HEK293 (cell line): ENCODE measurements at regions not wholly inside any gene's neighbourhood (a gene's known extent, or its start where the extent isn't known, plus 50 kb on each side); places are given as distances from the start of the nearest gene placed in this dataset.

Experiments
- CTCF ChIA-PET: fragments of 350-600 bp; formaldehyde crosslinking; extraction: SDS; loops from one replicate; lab custom pipeline; 2021; ENCODE audit warnings: antibody characterized with exemption; lab: Yijun Ruan, JAX
- POLR2A ChIA-PET: fragments of 300-600 bp; formaldehyde crosslinking; extraction: SDS; loops from one replicate; lab custom pipeline; 2020; ENCODE audit warnings: antibody characterized with exemption, inconsistent platforms; lab: Yijun Ruan, JAX
- H3K27ac ChIP-seq: fragments of 200-500 bp; sonication (Bioruptor generic); 2 replicates; pipeline ENCODE4 v1.5.1; 2014; ENCODE audit warnings: low read depth, low read length, control low read depth, inconsistent platforms; ENCODE audit errors: extremely low read depth
- H3K36me3 ChIP-seq, 2 experiments: fragments of 200-500 bp in 1 of 2; sonication (Bioruptor generic) in 1 of 2; 1 replicate in 1 of 2; 2 replicates in 1 of 2; pipeline ENCODE4 v1.5.1; 2014 to 2017; ENCODE audit warnings: inconsistent platforms in 2 of 2, low read length in 2 of 2; ENCODE audit not compliant: control insufficient read depth in 2 of 2, insufficient read depth in 1 of 2
- H3K4me1 ChIP-seq: fragments of 200-500 bp; sonication (Bioruptor generic); 2 replicates; pipeline ENCODE4 v1.5.1; 2014; ENCODE audit warnings: mild to moderate bottlenecking, low read length, inconsistent platforms; ENCODE audit not compliant: control insufficient read depth, insufficient read depth
- H3K4me3 ChIP-seq: 2 replicates; pipeline ENCODE4 v1.5.1; 2011; ENCODE audit warnings: low read depth, mild to moderate bottlenecking, control low read depth, low read length, moderate library complexity
- H3K9me3 ChIP-seq: fragments of 200-500 bp; sonication (Bioruptor generic); 2 replicates; pipeline ENCODE4 v1.5.1; 2014; ENCODE audit warnings: low read depth, low read length, inconsistent platforms; ENCODE audit not compliant: control insufficient read depth, insufficient read depth
- BCL11B ChIP-seq: fragments of 450-650 bp; formaldehyde crosslinking; IDR thresholded peaks from 2 replicates; pipeline ENCODE4 v1.5.1; 2016; ENCODE audit warnings: low read depth, missing biosample characterization, missing genetic modification characterization
- ELK4 ChIP-seq: IDR thresholded peaks from 2 replicates; pipeline ENCODE4 v1.6.1; 2011; ENCODE audit warnings: mild to moderate bottlenecking, low read depth, low read length, borderline replicate concordance
- PATZ1 ChIP-seq: fragments of 450-650 bp; formaldehyde crosslinking; IDR thresholded peaks from 2 replicates; pipeline ENCODE4 v1.5.1; 2016; ENCODE audit warnings: missing biosample characterization, missing genetic modification characterization
- PBX3 ChIP-seq: sonication (generic); formaldehyde crosslinking; IDR thresholded peaks from 2 replicates; pipeline ENCODE4 v1.8.1; 2022; ENCODE audit warnings: mild to moderate bottlenecking, moderate library complexity, missing genetic modification reagents
- PRDM1 ChIP-seq: fragments of 450-650 bp; formaldehyde crosslinking; IDR thresholded peaks from 2 replicates; pipeline ENCODE4; 2016; ENCODE audit warnings: missing biosample characterization, missing genetic modification characterization
- RBAK ChIP-seq: fragments of 450-650 bp; formaldehyde crosslinking; IDR thresholded peaks from 2 replicates; pipeline ENCODE4 v1.5.1; 2016; ENCODE audit warnings: missing biosample characterization, missing genetic modification characterization
- SP3 ChIP-seq: fragments of 450-650 bp; formaldehyde crosslinking; IDR thresholded peaks from 2 replicates; pipeline ENCODE4 v1.5.1; 2016; ENCODE audit warnings: missing biosample characterization, missing genetic modification characterization
- ZBTB1 ChIP-seq: fragments of 450-650 bp; formaldehyde crosslinking; IDR thresholded peaks from 2 replicates; pipeline ENCODE4 v1.5.1; 2016; ENCODE audit warnings: missing biosample characterization, missing genetic modification characterization
- ZBTB11 ChIP-seq: fragments of 450-650 bp; formaldehyde crosslinking; conservative IDR thresholded peaks from 2 replicates; pipeline ENCODE4 v1.5.1; 2016; ENCODE audit warnings: low read depth, missing biosample characterization, missing genetic modification characterization
- ZFP41 ChIP-seq: fragments of 450-650 bp; formaldehyde crosslinking; IDR thresholded peaks from 2 replicates; pipeline ENCODE4 v1.5.1; 2016; ENCODE audit warnings: missing biosample characterization, missing genetic modification characterization, borderline replicate concordance
- ZNF157 ChIP-seq: fragments of 450-650 bp; formaldehyde crosslinking; IDR thresholded peaks from 2 replicates; pipeline ENCODE4 v1.5.1; 2016; ENCODE audit warnings: missing biosample characterization, missing genetic modification characterization
- ZNF16 ChIP-seq: fragments of 450-650 bp; formaldehyde crosslinking; IDR thresholded peaks from 2 replicates; pipeline ENCODE4 v1.5.1; 2016; ENCODE audit warnings: low read depth, missing biosample characterization, missing genetic modification characterization
- ZNF248 ChIP-seq: fragments of 450-650 bp; formaldehyde crosslinking; IDR thresholded peaks from 2 replicates; pipeline ENCODE4 v1.5.1; 2017; ENCODE audit warnings: missing biosample characterization, missing genetic modification characterization
- ZNF280D ChIP-seq: fragments of 450-650 bp; formaldehyde crosslinking; IDR thresholded peaks from 2 replicates; pipeline ENCODE4 v1.5.1; 2016; ENCODE audit warnings: missing biosample characterization, missing genetic modification characterization
- ZNF394 ChIP-seq: fragments of 450-650 bp; formaldehyde crosslinking; IDR thresholded peaks from 2 replicates; pipeline ENCODE4 v1.5.1; 2016; ENCODE audit warnings: missing biosample characterization, missing genetic modification characterization, mild to moderate bottlenecking, moderate library complexity, borderline replicate concordance
- ZNF416 ChIP-seq: fragments of 450-650 bp; formaldehyde crosslinking; IDR thresholded peaks from 2 replicates; pipeline ENCODE4 v1.5.1; 2016; ENCODE audit warnings: missing biosample characterization, missing genetic modification characterization
- ZNF433 ChIP-seq: fragments of 450-650 bp; formaldehyde crosslinking; IDR thresholded peaks from 2 replicates; pipeline ENCODE4 v1.5.1; 2016; ENCODE audit warnings: missing biosample characterization, missing genetic modification characterization, low read depth
- ZNF518A ChIP-seq: fragments of 450-650 bp; formaldehyde crosslinking; conservative IDR thresholded peaks from 2 replicates; pipeline ENCODE4 v1.5.1; 2016; ENCODE audit warnings: low read depth, missing biosample characterization, missing genetic modification characterization
- ZSCAN23 ChIP-seq: fragments of 450-650 bp; formaldehyde crosslinking; IDR thresholded peaks from 2 replicates; pipeline ENCODE4 v1.5.1; 2016; ENCODE audit warnings: missing biosample characterization, missing genetic modification characterization

- no peak overlapping the region for H3K4me3 ChIP-seq
- peaks cover 12% of the 10 kb centered on the region for H3K4me1 ChIP-seq
- CTCF ChIA-PET = no interaction called here
- H3K36me3 ChIP-seq = no peaks in the 10 kb centered on the region
- H3K9me3 ChIP-seq = no peaks in the 10 kb centered on the region
- no peak overlapping the region for H3K27ac ChIP-seq
- TF ChIP-seq ZNF16 (tag by site-specific recombination) (no peak), ZNF394 (tag by site-specific recombination) (no peak), ZBTB1 (tag by site-specific recombination) (no peak), ZNF518A (no peak), ZNF416 (tag by site-specific recombination) (no peak), ZNF157 (tag by site-specific recombination) (no peak)
- TF ChIP-seq, all 188 proteins: peak for 0
- POLR2A ChIA-PET = no interaction called here
These were observed 95.6 kb upstream of the SLC38A2 start for GRCh38 chr12:46468160-46468559.

- no peaks in the 10 kb centered on the region for H3K9me3 ChIP-seq
- ChIA-PET CTCF (no interaction called here), POLR2A (no interaction called here)
- peaks cover 10% of the 10 kb centered on the region; the same call in 1 of the 2 replicates for H3K4me1 ChIP-seq
- H3K36me3 ChIP-seq = no peaks in the 10 kb centered on the region
- H3K4me3 ChIP-seq = no peak overlapping the region
- H3K27ac ChIP-seq = no peak overlapping the region
- no peak for TF ChIP-seq BCL11B (tag by site-specific recombination)
- TF ChIP-seq ZFP41 (tag by site-specific recombination) = no peak
- no peak for TF ChIP-seq PATZ1
- TF ChIP-seq RBAK (tag by site-specific recombination) = no peak
- TF ChIP-seq ZNF280D (tag by site-specific recombination) = no peak
- no peak for TF ChIP-seq SP3
- no peak for TF ChIP-seq ZNF248
- TF ChIP-seq ZSCAN23 = no peak
- no peak for TF ChIP-seq ZNF433 (tag by site-specific recombination)
- no peak for TF ChIP-seq ELK4
- no peak for TF ChIP-seq ZBTB11
- TF ChIP-seq PRDM1 (tag by site-specific recombination) = no peak
- no peak for TF ChIP-seq PBX3 (CRISPR knock-in tag)
These were observed 92.7 kb upstream of the SLC38A2 start for GRCh38 chr12:46465307-46465706.
